ENCODE measurements at regions not wholly inside any gene's neighbourhood (a gene's known extent, or its start where the extent isn't known, plus 50 kb on each side); places are given as distances from the start of the nearest gene placed in this dataset.
"Not testable (repeated sequence)": the region's sequence is repeated elsewhere in the genome, so short reads cannot be mapped to it uniquely, and the experiment has no call there.

DNA sequence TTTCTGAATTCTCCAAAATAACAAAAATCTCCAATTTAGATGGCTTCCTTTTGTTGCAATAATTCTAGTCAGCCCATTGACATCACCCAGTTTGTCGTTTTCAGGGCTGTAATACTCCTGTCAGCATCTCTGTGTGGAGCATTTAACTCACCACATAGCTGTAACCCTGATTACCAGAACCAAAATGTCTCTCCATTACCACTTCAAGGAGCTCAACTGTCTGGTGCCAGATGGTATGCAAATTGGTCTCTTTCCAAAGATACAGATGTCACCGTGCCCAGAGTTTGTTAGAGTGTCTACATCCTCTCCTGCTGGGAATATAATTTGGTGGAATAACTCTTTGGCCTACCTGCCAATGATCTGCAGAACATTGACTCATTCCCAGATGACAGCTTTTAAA, 350.3 kb upstream of the POT1 start:
- ATAC-seq (ENCODE audit: low read depth) (no peak), DNase-seq (ENCODE audit: low spot score in 2 of 2) (no peak)
- no peaks in the 10 kb centered on the region for H3K4me1 Mint-ChIP-seq
- H3K27ac Mint-ChIP-seq = no peak overlapping the region
- no peaks in the 10 kb centered on the region for H3K9me3 Mint-ChIP-seq
- H3K36me3 Mint-ChIP-seq = no peaks in the 10 kb centered on the region
- H3K4me3 Mint-ChIP-seq = no peak overlapping the region
- H3K27me3 Mint-ChIP-seq = no peaks in the 10 kb centered on the region

DNA sequence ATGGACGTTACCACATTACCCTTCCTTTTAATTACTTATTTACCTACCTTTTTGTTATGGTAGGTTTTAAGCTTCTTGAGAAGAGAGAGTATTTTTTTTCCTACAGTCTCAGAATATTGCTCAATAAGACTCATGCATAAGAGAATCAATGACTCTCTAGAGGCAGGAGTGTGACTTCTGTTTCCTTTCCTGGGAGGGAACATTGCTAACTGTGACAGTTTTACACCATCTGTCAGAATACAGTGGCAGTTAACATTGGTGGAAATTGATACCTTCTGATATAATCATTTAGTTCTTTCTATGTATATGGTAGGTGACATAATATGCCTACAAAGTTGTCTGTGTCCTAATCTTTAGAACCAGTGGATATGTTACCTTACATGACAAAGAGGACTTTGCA, 348.7 kb upstream of the POT1 start:
- no peaks in the 10 kb centered on the region for H3K4me1 Mint-ChIP-seq
- H3K27ac Mint-ChIP-seq = no peak overlapping the region
- H3K27me3 Mint-ChIP-seq = no peaks in the 10 kb centered on the region
- no peaks in the 10 kb centered on the region for H3K36me3 Mint-ChIP-seq
- DNase-seq (ENCODE audit: low spot score in 2 of 2) = no peak
- H3K4me3 Mint-ChIP-seq = no peak overlapping the region
- no peak for ATAC-seq (ENCODE audit: low read depth)
- no peaks in the 10 kb centered on the region for H3K9me3 Mint-ChIP-seq

DNA sequence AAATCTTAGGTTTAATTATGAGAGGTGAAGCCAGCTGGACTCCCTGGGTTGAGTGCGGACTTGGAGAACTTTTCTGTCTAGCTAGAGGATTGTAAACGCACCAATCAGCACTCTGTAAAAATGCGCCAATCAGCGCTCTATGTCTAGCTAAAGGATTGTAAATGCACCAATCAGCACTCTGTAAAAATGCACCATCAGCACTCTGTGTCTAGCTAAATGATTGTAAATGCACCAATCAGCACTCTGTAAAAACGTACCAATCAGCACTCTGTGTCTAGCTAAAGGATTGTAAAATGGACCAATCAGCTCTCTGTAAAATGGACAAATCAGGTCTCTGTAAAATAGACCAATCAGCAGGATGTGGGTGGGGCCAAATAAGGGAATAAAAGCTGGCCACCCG, 345.1 kb upstream of the POT1 start:
- H3K9me3 Mint-ChIP-seq; DNase-seq (ENCODE audit: low spot score in 2 of 2); H3K27ac Mint-ChIP-seq; ATAC-seq (ENCODE audit: low read depth); H3K36me3 Mint-ChIP-seq; H3K4me3 Mint-ChIP-seq; H3K4me1 Mint-ChIP-seq; H3K27me3 Mint-ChIP-seq: not testable (repeated sequence)

DNA sequence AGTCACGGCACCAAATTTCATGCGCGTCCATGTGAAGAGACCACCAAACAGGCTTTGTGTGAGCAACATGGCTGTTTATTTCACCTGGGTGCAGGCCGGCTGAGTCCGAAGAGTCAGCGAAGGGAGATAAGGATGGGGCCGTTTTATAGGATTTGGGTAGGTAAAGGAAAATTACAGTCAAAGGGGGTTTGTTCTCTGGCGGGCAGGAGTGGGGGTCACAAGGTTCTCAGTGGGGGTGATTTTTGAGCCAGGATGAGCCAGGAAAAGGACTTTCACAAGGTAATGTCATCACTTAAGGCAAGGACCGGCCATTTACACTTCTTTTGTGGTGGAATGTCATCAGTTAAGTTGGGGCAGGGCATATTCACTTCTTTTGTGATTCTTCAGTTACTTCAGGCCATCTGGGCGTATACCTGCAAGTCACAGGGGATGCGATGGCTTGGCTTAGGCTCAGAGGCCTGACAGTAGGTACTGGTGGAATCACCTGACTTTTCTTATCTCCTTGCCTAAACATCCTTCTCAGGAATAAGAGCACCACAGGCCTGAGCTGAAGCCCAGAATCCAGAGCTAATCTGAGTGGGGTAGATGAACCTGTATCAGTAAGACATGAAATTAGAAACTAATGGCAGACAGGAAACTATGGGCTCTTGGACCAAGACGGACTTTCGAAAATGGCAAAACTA, 334.7 kb upstream of the POT1 start:
- not testable (repeated sequence) for H3K4me1 Mint-ChIP-seq, H3K9me3 Mint-ChIP-seq

DNA sequence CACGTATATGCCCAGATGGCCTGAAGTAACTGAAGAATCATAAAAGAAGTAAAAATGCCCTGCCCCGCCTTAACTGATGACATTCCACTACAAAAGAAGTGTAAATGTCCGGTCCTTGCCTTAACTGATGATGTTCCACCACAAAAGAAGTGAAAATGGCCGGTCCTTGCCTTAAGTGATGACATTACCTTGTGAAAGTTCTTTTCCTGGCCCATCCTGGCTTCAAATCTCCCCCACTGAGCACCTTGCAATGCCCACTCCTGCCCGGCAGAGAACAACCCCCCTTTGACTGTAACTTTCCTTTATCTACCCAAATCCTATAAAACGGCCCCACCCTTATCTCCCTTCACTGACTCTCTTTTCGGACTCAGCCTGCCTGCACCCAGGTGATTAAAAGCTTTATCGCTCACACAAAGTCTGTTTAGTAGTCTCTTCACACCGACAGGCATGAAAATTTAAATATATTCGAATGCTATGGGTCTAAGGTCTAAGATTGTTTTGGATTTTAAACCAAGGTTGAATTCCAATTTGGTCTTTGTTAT, 329.3 kb upstream of the POT1 start:
- not testable (repeated sequence) for H3K9me3 Mint-ChIP-seq; H3K36me3 Mint-ChIP-seq; H3K27ac Mint-ChIP-seq; H3K4me3 Mint-ChIP-seq; DNase-seq (ENCODE audit: low spot score in 2 of 2); H3K27me3 Mint-ChIP-seq; H3K4me1 Mint-ChIP-seq; ATAC-seq (ENCODE audit: low read depth)

More for the DNA sequence above, 334.7 kb upstream of the POT1 start:
- not testable (repeated sequence) for H3K27ac Mint-ChIP-seq; H3K4me3 Mint-ChIP-seq; DNase-seq (ENCODE audit: low spot score in 2 of 2); ATAC-seq (ENCODE audit: low read depth); H3K36me3 Mint-ChIP-seq; H3K27me3 Mint-ChIP-seq

DNA sequence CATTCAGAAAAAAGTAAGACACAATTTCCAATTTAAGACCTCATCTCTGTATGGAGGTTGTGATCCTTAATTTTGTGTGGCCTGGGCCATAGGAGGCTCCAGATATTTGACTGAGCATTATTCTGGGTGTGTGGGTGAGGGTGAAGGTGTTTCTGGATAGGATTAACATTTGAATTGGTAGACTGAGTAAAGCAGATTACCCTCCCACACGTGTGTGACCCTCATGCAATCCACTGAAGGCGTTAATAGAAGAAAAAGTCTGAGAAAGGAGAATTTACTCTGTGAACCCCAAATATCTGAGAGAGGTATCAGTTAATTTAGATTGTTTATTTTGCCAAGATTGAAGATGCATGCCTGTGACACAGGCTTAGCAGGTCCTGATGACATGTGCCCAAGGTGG, 328.0 kb upstream of the POT1 start:
- no peaks in the 10 kb centered on the region for H3K4me1 Mint-ChIP-seq
- H3K4me3 Mint-ChIP-seq = no peak overlapping the region
- H3K36me3 Mint-ChIP-seq = peaks cover under 1% of the 10 kb centered on the region
- H3K27ac Mint-ChIP-seq = no peak overlapping the region
- H3K27me3 Mint-ChIP-seq = no peaks in the 10 kb centered on the region
- H3K9me3 Mint-ChIP-seq = peaks cover 2% of the 10 kb centered on the region
- ATAC-seq (ENCODE audit: low read depth) = no peak
- no peak for DNase-seq (ENCODE audit: low spot score in 2 of 2)

DNA sequence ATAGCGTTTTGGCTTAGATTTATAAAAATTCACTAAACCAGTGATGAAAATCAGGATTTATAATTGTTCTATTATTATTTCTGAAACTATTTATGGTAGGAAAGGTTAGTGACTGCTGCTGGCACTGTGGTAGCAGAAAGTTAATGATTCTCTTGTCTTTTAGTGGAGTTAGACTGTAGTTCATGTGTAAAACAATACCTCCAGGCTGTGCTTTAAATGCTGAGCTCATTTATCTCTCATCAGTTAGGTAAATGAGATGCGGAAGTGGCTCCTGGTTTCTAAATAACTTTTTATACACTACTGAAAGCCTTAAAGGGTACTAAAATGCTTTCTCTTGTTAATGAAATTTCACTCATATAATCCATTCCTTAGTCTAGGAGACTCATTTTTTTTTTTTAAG, 326.8 kb upstream of the POT1 start:
- no peaks in the 10 kb centered on the region for H3K27me3 Mint-ChIP-seq
- H3K4me3 Mint-ChIP-seq = no peak overlapping the region
- DNase-seq (ENCODE audit: low spot score in 2 of 2) = no peak
- peaks cover 4% of the 10 kb centered on the region for H3K9me3 Mint-ChIP-seq
- no peaks in the 10 kb centered on the region for H3K36me3 Mint-ChIP-seq
- H3K4me1 Mint-ChIP-seq = no peaks in the 10 kb centered on the region
- H3K27ac Mint-ChIP-seq = no peak overlapping the region
- no peak for ATAC-seq (ENCODE audit: low read depth)

DNA sequence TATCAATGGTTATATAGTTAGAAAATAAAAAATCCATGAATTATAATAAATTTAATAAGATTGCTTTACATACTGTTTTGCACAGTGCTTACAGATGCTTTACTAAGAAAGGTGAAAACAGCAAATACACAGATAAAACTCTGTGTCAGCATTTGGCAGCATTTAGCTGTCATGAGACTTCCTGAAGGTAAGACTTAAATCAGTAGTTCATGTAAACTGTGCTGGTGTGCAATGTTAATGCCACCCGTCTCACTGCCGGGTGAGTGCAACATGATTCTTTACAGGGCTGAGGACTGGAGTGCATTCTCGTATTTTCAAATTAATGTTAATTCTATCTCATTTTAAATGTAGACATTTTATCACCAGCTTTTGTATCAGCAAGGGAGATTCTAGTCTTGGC, 326.2 kb upstream of the POT1 start:
- Mint-ChIP-seq H3K27me3 (no peaks in the 10 kb centered on the region), H3K27ac (no peak overlapping the region), H3K36me3 (no peaks in the 10 kb centered on the region), H3K4me1 (no peaks in the 10 kb centered on the region), H3K4me3 (no peak overlapping the region), H3K9me3 (peaks cover 4% of the 10 kb centered on the region)
- DNase-seq (ENCODE audit: low spot score in 2 of 2) (no peak), ATAC-seq (ENCODE audit: low read depth) (no peak)

DNA sequence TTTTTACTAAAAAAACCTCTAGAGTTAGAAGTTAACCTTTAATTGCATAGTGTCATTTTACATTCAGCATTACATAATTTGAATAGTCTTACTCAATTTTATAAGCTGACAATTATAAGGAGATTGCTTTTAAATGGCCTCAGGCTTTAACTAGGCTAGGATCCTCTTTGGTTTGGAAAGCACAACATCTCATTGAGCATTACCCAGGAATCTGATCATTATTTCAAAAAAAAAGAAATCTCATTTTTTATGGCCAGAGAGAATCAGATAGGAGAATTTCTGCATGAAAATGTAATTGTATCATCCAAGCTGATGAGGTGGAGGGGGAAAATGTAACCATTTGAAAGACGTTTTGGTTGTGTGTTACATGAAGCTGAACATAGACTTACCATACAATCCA, 324.9 kb upstream of the POT1 start:
- Mint-ChIP-seq H3K27ac (no peak overlapping the region), H3K36me3 (no peaks in the 10 kb centered on the region), H3K27me3 (no peaks in the 10 kb centered on the region), H3K4me3 (no peak overlapping the region), H3K9me3 (peaks cover 4% of the 10 kb centered on the region), H3K4me1 (no peaks in the 10 kb centered on the region)
- ATAC-seq (ENCODE audit: low read depth) (no peak), DNase-seq (ENCODE audit: low spot score in 2 of 2) (no peak)

DNA sequence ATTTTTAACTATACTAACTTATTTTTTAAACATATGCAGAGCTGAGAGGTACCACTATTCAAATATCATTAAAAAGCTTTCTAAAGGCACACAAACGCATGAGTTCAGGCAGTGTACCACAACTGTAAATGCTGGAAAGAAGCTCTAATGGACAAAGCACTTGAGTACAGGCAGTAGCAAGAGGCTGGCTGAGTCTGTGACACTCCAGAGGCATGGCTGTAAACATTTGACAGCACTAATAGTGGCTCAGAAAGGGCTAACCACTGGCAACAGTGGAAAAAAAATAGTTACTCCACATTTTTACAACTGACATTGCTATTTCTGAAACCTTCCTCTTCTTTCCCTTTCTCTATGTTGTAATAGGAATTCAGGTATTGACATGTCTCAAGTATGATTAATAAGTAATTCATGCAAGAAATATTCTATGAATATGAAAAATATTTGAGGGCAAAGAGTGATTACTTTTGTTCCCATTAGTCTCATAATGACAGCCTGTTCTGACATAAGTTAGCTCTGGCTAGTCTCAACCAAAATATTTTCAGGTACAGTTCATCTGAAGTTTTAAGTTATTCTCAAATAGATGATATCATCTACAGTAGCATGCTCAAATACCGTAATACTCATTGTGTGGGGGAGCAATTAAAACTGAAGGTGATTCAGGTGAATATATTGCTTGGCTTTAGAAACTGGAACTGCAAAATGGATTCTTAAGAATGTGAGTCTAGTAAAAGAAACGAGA, 324.0 kb upstream of the POT1 start:
- no peak overlapping the region for H3K27ac Mint-ChIP-seq
- H3K27me3 Mint-ChIP-seq = no peaks in the 10 kb centered on the region
- H3K9me3 Mint-ChIP-seq = peaks cover 4% of the 10 kb centered on the region
- H3K36me3 Mint-ChIP-seq = no peaks in the 10 kb centered on the region
- no peak for ATAC-seq (ENCODE audit: low read depth)
- no peaks in the 10 kb centered on the region for H3K4me1 Mint-ChIP-seq
- H3K4me3 Mint-ChIP-seq = no peak overlapping the region
- DNase-seq (ENCODE audit: low spot score in 2 of 2) = no peak

DNA sequence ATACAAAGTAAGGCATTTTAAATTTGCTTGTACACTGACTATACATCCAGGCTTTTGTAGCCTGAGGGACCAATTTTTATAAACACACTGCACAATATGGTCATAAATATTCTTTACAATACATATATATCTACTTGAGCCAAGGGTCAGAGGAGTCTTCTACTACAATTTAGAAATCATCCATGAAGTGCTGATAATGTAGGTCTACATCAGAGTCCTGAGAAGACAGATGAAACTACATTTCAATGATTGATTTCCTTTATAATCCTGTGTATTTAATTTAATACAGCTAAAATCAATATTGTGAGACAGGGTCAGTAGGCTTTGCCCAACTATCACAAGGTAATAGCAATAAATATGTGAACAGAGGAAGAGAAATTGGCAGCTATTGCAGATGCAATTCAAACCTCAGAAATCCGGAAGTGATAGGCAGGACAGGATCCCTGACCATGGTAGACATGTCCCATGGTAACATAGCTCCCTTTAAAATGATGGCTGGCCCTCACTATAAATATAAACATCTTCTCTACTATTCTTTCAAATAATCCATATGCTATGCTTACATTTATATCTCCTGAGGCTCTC, 318.0 kb upstream of the POT1 start:
- Mint-ChIP-seq H3K4me1 (no peaks in the 10 kb centered on the region), H3K9me3 (peaks cover 4% of the 10 kb centered on the region), H3K36me3 (no peaks in the 10 kb centered on the region), H3K27me3 (no peaks in the 10 kb centered on the region), H3K4me3 (no peak overlapping the region), H3K27ac (no peak overlapping the region)
- no peak for DNase-seq (ENCODE audit: low spot score in 2 of 2)
- no peak for ATAC-seq (ENCODE audit: low read depth)

DNA sequence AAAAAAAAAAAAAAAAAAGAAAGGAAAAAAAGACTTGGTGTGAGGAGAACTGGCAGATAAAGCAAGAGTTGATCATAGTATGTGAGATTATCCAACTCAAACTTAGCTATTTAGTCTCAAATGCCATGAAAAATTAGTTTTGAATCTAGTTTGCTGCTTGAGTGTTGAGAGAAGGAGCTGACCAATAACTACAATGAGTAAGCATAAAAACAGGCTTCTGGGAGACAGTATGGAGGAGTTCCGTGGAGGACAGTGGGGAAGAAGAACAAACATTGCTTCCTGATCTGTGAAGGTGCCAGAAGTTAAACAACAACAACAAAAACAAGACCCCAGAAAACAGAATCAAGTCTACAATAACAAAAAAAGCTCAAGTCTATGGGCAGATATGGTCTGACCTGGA, 317.1 kb upstream of the POT1 start:
- Mint-ChIP-seq H3K27ac (no peak overlapping the region), H3K4me1 (no peaks in the 10 kb centered on the region), H3K9me3 (peaks cover 2% of the 10 kb centered on the region), H3K27me3 (no peaks in the 10 kb centered on the region), H3K4me3 (no peak overlapping the region), H3K36me3 (no peaks in the 10 kb centered on the region)
- no peak for DNase-seq (ENCODE audit: low spot score in 2 of 2)
- ATAC-seq (ENCODE audit: low read depth) = no peak

DNA sequence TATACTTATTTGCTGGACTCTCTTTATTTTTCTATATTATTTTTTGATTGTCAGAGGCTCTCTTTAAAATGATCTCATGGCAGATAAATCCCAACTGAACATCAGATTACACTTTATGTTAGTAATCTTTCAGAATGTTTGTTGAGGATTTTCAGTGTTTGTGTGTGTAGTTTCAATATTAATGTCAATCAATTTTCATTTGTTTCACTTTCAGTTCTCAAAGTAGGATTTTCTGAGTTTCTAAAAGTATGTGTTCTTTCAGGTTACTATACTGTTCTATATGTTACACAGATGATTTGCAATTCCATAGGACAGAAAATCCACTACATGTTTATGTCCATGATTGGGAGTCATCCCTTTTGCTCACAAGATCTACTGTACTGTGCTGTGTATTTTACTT, 311.9 kb upstream of the POT1 start:
- Mint-ChIP-seq H3K4me1 (no peaks in the 10 kb centered on the region), H3K27ac (no peak overlapping the region), H3K4me3 (no peak overlapping the region), H3K9me3 (peaks cover 2% of the 10 kb centered on the region), H3K36me3 (no peaks in the 10 kb centered on the region), H3K27me3 (no peaks in the 10 kb centered on the region)
- DNase-seq (ENCODE audit: low spot score in 2 of 2) (no peak), ATAC-seq (ENCODE audit: low read depth) (no peak)

DNA sequence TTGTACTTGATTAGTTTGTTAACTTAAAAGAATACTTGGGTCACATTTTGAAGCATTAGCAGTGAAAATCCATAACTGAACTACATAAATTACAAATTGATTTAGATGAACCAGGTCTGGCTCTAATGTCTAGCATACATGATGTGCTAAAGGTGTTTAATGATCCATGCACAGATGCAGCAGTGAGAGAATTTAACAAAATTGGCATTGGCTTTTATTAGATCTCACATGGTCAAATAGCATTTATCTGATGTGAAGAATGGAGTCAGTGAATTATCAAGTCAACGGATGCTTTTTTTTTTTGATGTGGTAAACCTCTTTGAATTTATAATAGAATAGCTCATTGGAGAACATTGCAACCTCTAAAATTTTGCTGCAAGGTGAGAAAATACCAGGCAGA, 293.0 kb upstream of the POT1 start:
- DNase-seq (ENCODE audit: low spot score in 2 of 2) (no peak), ATAC-seq (ENCODE audit: low read depth) (no peak)
- Mint-ChIP-seq H3K27ac (no peak overlapping the region), H3K4me3 (no peak overlapping the region), H3K4me1 (no peaks in the 10 kb centered on the region), H3K36me3 (no peaks in the 10 kb centered on the region), H3K27me3 (no peaks in the 10 kb centered on the region), H3K9me3 (peaks cover 3% of the 10 kb centered on the region)

All from memory B cell (primary cell).